T follicular helper cell (primary cell): ENCODE measurements at regions not wholly inside any gene's neighbourhood (a gene's known extent, or its start where the extent isn't known, plus 50 kb on each side); places are given as distances from the start of the nearest gene placed in this dataset.

Experiments
- DNase-seq: peaks from one replicate; pipeline ENCODE4 v3.0.0-alpha.2; 2020; ENCODE audit warnings: low read depth

- DNase-seq: no peak
Measured at GRCh38 chr1:5597991-5598823, 394.0 kb downstream of the NPHP4 start.

GRCh38 chr1:5597171-5597850 lies 394.9 kb downstream of the NPHP4 start:
- no peak for DNase-seq

GRCh38 chr1:5596651-5597050 lies 395.6 kb downstream of the NPHP4 start:
- no peak for DNase-seq

GRCh38 chr1:5595531-5596170 lies 396.6 kb downstream of the NPHP4 start:
- no peak for DNase-seq

GRCh38 chr1:5594056-5594956 lies 397.9 kb downstream of the NPHP4 start:
- DNase-seq: no peak

GRCh38 chr1:5590717-5591116 lies 401.5 kb downstream of the NPHP4 start:
- no peak for DNase-seq

- no peak for DNase-seq
Measured at GRCh38 chr1:5586629-5587028, 405.6 kb downstream of the NPHP4 start.

GRCh38 chr1:5585256-5585655 lies 407.0 kb downstream of the NPHP4 start:
- no peak for DNase-seq

GRCh38 chr1:5580926-5581325 lies 411.3 kb downstream of the NPHP4 start:
- no peak for DNase-seq

- no peak for DNase-seq
Measured at GRCh38 chr1:5579966-5580365, 412.3 kb downstream of the NPHP4 start.

GRCh38 chr1:5578690-5579089 lies 413.5 kb downstream of the NPHP4 start:
- DNase-seq: no peak

GRCh38 chr1:5577255-5578040 lies 414.8 kb downstream of the NPHP4 start:
- no peak for DNase-seq

GRCh38 chr1:5576673-5577065 lies 415.6 kb downstream of the NPHP4 start:
- no peak for DNase-seq

- no peak for DNase-seq
Measured at GRCh38 chr1:5576011-5576672, 416.1 kb downstream of the NPHP4 start.

- no peak for DNase-seq
Measured at GRCh38 chr1:5575396-5575940, 416.8 kb downstream of the NPHP4 start.

GRCh38 chr1:5574641-5575040 lies 417.6 kb downstream of the NPHP4 start:
- no peak for DNase-seq

- no peak for DNase-seq
Measured at GRCh38 chr1:5572794-5573193, 419.4 kb downstream of the NPHP4 start.

GRCh38 chr1:5571861-5572401 lies 420.3 kb downstream of the NPHP4 start:
- DNase-seq: no peak

GRCh38 chr1:5571438-5571837 lies 420.8 kb downstream of the NPHP4 start:
- DNase-seq: no peak

GRCh38 chr1:5570931-5571330 lies 421.3 kb downstream of the NPHP4 start:
- no peak for DNase-seq
